HG02981 (cell line): ENCODE measurements at regions not wholly inside any gene's neighbourhood (a gene's known extent, or its start where the extent isn't known, plus 50 kb on each side); places are given as distances from the start of the nearest gene placed in this dataset.

Experiments used
- ATAC-seq: cut with Tn5 transposase; IDR thresholded peaks from one replicate; pipeline ENCODE4 v1.9.1; 2021; ENCODE audit warnings: mild to moderate bottlenecking, moderate library complexity; ENCODE audit not compliant: unreplicated experiment

DNA sequence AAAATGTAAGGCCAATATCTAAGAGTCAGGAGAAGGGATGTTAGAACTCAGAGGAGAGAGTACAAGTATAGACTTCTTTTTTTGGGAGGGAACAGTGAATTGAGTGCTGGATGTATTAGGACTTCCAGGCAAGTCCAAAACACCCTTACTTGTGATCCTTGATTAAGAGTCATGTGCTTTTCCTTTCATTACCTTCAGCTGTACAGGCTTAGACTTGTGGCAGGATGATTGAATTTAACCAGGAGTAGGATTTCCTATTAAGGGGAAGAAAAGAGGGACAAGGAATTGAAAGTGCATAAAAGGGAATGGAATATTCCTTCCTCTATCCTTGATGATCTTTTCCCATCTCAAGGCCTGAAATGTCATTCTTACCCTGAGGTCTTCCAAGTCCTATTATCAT is 606.7 kb downstream of the STIM2 start:
- ATAC-seq: no peak

GRCh38 chr4:27472364-27472763 is 611.7 kb downstream of the STIM2 start:
- no peak for ATAC-seq

- ATAC-seq: no peak
Observed at GRCh38 chr4:27474691-27475090, 614.0 kb downstream of the STIM2 start.

DNA sequence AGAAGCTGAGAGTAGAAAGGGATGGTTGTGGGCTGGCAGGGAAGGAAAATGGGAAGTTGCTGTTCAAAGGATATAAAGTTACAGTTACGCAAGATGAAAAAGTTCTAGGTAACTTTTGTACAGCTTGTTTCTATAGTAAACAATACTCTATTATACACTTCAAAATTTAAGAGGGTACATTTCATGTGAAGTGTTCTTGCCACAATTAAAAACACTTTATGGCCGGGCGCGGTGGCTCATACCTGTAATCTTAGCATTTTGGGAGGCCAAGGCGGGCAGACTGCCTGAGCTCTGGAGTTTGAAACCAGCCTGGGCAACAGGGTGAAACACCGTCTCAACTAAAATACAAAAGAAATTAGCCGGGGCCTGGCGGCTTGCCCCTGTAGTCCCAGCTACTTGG is 623.6 kb downstream of the STIM2 start:
- no peak for ATAC-seq

- ATAC-seq: no peak
Observed at GRCh38 chr4:27490315-27490714, 629.7 kb downstream of the STIM2 start.

- no peak for ATAC-seq
Observed at GRCh38 chr4:27490766-27491165, 630.1 kb downstream of the STIM2 start.

DNA sequence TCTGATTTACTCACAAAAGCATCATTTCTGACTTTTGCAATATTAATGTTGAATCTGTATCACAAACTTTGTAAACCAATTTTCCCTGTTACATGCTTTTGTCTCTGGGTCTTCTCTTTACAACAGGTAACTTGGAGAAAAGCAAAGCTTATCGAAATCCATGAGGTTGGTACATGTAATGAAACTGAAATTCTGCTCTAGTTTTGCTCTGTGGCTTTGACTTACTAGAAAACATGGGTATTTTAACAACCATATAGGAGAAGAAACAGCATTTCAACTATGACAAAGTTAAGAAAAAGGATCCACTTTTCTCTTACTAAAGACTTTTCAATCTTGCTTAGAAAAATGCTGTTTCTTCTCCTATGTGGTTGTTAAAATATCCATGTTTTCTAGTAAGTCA is 645.8 kb downstream of the STIM2 start:
- ATAC-seq: no peak

DNA sequence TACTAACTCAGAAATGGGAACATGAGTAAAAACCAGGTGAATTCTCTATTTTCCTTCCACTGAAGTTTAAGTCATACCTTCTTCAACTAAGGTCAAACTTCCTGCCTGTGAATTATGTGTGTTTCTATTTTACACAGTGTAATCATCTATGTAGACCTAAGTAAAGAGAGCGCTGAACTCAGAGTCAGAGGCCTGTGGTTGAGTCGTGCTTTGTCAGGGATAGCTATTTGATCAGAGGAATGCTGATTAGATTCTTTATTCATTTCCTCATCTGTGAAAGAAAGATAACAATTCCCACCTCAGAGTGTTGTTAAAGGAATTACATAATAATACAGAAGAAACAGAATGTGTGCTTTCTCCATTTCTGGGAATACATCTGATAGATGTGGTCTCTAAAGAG is 654.1 kb downstream of the STIM2 start:
- no peak for ATAC-seq

DNA sequence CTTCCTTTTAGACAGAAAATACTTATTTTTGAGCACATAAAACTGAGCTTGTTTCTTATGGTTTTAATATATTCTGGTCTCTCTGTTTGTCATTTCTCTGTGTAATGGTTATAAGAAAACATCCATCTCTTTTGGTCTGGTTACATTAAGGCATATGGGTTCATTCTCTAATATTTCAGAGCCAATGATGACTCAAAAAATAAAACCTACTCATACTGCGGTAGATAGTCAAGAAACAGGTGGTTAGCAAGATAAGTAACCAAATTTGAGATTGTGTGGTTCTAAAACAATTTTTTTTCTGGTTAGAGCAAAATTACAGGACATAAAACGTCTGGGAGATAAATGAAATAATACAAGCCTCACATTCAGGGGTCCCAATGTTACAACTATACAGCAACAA is 654.5 kb downstream of the STIM2 start:
- ATAC-seq: no peak

DNA sequence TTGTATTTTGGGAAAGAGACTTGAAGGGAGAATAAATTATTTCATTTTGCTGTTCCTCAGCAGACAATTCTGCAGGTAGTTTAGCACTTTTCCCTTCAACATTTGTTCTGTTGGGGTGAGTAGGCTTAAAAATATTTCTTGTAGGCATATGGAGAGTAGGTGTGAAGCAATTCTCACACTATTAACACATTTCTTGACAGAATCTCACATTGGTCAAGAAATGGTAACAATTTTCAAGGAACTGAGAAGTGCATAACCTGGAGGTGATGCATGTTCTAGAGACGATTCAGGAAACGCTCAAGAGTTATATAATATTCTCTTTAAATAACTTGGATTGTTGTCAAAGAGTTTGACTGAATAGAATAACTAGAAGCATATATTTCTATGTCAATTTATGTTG is 658.2 kb downstream of the STIM2 start:
- ATAC-seq: no peak

DNA sequence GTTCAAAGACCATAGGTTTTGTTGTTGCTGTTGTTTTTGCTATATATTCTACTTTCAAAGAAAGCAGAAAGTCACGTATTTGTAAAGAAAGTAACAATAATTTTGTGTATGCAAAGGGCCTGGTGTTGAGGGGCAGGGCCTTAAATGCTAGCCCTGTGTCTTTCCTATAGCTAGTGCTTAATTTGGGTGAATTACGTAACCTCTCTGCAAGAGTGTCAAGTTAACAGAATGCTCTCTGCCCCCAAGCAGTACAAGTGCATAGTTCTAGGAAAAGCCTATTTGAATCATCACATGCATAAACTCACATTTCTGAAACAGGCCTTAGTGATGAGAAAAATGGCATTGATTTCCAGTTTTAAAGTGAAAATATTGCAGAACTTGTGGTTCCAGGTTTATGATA is 663.6 kb downstream of the STIM2 start:
- no peak for ATAC-seq

GRCh38 chr4:27534488-27534887 is 673.8 kb downstream of the STIM2 start:
- ATAC-seq: no peak

DNA sequence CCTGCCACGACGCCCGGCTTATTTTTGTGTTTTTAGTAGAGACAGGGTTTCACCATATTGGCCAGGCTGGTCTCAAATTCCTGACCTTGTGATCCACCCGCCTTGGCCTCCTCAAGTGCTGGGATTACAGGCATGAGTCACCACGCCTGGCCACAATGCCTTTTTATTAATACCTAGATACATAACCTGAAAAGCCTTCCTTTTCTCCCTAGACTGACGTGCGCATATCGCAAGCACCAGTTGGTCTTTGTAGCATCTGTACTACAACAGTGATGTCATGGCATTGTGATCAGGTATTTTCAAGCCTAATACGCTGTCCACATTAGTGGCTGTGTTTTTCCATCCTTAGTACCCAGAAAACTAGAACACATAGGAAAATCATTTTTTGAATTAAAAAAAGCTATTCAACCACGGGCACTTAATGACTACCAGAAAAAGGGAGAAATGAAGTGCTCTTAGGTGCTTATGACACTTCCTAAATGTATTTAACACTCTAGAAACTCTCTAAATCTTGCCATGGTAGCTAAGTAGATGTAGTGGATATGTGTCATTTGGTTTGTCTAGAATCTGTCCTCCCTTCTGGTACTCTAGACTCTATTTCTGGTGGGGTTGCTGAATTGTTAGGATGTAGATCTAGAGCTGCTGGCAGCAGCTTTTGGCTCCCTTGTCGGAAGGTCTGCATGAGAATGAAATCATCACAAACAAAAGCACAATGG is 707.8 kb downstream of the STIM2 start:
- no peak for ATAC-seq

- no peak for ATAC-seq
Observed at GRCh38 chr4:27568952-27569319, 708.3 kb downstream of the STIM2 start.

DNA sequence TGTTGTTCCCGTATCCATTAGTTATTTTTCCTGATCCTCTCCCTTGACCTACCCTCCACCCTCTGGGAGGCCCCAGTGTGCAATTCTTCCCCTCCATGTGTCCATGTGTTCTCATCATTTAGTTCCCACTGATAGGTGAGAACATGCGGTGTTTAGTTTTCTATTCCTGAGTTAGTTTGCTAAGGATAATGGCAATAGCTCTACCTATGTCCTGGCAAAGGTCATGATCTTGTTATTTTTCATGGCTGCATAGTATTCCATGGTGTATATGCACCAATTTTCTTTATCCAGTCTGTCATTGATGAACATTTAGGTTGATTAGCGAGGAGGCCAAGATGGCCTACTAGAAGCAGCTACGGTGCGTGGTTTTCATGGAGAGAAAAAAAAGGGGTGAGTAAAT is 714.1 kb downstream of the STIM2 start:
- ATAC-seq: no peak

DNA sequence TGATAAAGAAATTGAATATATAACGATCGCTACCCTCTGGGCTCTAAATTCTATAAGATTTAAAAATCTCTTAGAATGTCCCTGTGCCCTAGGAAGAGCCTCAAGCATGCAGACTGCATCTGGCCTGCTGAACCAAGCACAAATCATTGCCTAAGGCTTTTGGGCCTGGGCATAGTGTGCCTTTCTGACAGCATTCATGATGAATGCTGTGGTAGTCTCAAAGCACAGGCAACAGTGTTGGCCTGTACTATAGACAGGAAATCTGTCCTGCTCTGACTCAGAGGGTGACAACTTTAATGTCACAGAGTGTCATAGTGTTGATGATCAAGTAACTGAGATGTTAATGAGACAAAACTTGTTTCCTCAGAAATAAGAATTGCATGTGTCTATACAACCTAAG is 717.3 kb downstream of the STIM2 start:
- no peak for ATAC-seq

DNA sequence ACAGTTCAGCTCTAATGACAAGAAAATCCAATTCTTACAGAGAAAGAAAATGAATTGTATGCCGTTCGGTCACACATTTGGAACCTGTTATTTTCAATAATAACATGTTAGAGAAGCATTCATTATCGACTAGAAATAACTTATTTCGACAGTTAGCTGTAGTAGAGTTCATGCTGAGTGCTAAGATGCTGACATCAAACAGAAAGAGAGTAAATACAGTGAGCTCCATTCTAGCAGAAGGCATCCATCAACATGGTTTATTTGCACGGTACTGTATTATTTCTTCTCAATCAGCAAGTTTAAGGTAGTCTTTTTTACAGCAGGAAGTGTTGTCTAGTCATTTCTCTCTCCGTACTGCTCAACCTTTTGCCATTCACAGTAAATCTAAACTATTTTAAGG is 732.1 kb downstream of the STIM2 start:
- ATAC-seq: no peak

- ATAC-seq: no peak
Observed at GRCh38 chr4:27594922-27595321, 734.3 kb downstream of the STIM2 start.

GRCh38 chr4:27595571-27596360 is 735.1 kb downstream of the STIM2 start:
- ATAC-seq: no peak

GRCh38 chr4:27602172-27602571 is 741.5 kb downstream of the STIM2 start:
- no peak for ATAC-seq

GRCh38 chr4:27604692-27605091 is 744.1 kb downstream of the STIM2 start:
- no peak for ATAC-seq

DNA sequence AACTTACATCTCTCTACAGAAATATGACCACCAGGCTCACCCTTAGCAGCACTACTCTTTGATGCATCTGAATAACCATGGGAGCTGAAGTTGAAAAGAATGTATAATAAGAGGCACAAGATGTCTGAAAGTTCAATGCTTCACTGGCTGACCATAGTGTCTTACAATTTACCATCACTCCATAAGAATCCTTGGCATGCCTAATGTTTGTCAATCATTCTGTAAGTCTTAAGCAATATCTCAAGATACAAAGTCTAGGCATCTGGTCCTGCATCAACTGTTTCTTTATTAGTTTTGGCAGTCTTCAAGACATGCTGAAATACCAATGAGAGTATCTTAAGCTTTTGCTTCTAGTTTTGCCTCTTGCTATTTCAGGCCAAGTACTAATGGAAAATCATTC is 755.5 kb downstream of the STIM2 start:
- no peak for ATAC-seq

DNA sequence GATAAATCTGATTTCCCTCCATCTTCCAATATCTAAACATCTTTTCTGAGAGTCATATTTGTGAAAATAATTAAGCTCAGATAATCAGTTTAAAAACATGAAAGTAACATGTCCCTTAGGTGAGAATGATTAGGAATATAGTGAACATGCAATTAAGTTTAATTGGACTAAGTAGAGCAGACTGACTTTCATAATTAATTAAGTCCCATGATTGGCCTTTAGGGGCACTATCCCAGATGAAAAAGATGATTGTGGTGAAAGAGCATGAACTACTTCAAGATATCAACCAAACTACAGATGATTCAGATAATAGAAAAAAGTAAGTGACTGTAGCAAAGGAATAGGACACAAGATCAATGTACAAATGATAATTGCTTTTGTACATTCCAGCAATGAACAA is 758.8 kb downstream of the STIM2 start:
- ATAC-seq: no peak
